Panc1 (cell line): ENCODE measurements at regions not wholly inside any gene's neighbourhood (a gene's known extent, or its start where the extent isn't known, plus 50 kb on each side); places are given as distances from the start of the nearest gene placed in this dataset.

Source experiments
- ATAC-seq: fragments of 200-7000 bp; cut with Tn5 transposase; 2 replicates; pipeline ENCODE4 v1.9.1; 2020; ENCODE audit warnings: mild to moderate bottlenecking, moderate library complexity
- BruUV-seq: library from RNA; stranded (reverse); fragments of 400-500 nt; replicated peaks from 2 replicates; lab custom pipeline; 2021; lab: Mats Ljungman, UMichigan
- CTCF ChIA-PET: fragments of 300-600 bp; sonication (Branson Sonifier 250); formaldehyde crosslinking; loops from one replicate; lab custom pipeline; 2022; ENCODE audit warnings: antibody characterized with exemption; lab: Charles Lee
- POLR2A ChIA-PET: fragments of 300-600 bp; sonication (Branson Sonifier 250); formaldehyde crosslinking; loops from one replicate; lab custom pipeline; 2022; ENCODE audit warnings: antibody characterized with exemption; lab: Charles Lee
- DNase-seq: peaks from one replicate; pipeline ENCODE4 v3.0.0-alpha.2; 2010; ENCODE audit warnings: low read depth, low spot score
- H3K27ac ChIP-seq: 2 replicates; pipeline ENCODE4 v1.5.1; 2011; ENCODE audit warnings: mild to moderate bottlenecking, low read length, inconsistent platforms
- H3K27me3 ChIP-seq: fragments of 200-500 bp; sonication (Bioruptor generic); 2 replicates; pipeline ENCODE4 v1.6.0; 2014; ENCODE audit warnings: low read length, inconsistent platforms; ENCODE audit not compliant: control insufficient read depth, insufficient read depth
- H3K36me3 ChIP-seq: fragments of 200-500 bp; sonication (Bioruptor generic); 2 replicates; pipeline ENCODE4 v1.5.1; 2014; ENCODE audit warnings: inconsistent platforms, mild to moderate bottlenecking, low read length, moderate library complexity; ENCODE audit not compliant: control insufficient read depth, insufficient read depth
- H3K4me1 ChIP-seq: 2 replicates; pipeline ENCODE4 v1.5.1; 2011; ENCODE audit warnings: inconsistent platforms, mild to moderate bottlenecking, low read length, moderate library complexity; ENCODE audit not compliant: control insufficient read depth, insufficient read depth
- H3K4me3 ChIP-seq, 2 experiments: 2 replicates each; pipeline ENCODE4 v1.5.1; 2011 to 2012; ENCODE audit warnings: low read depth in 2 of 2, low read length in 2 of 2, mild to moderate bottlenecking in 2 of 2, inconsistent platforms in 1 of 2, moderate library complexity in 1 of 2
- H3K9me3 ChIP-seq: fragments of 200-500 bp; sonication (Bioruptor generic); 2 replicates; pipeline ENCODE4 v1.5.1; 2014; ENCODE audit warnings: low read depth, mild to moderate bottlenecking, inconsistent platforms, low read length, moderate library complexity; ENCODE audit not compliant: control insufficient read depth, insufficient read depth
- CTCF ChIP-seq: fragments of 450-650 bp; IDR thresholded peaks from 2 replicates; pipeline ENCODE4 v1.5.1; 2017; ENCODE audit warnings: mild to moderate bottlenecking
- POLR2AphosphoS5 ChIP-seq: IDR thresholded peaks from 2 replicates; pipeline ENCODE4 v1.6.1; 2012; ENCODE audit warnings: mild to moderate bottlenecking, low read depth, low read length, moderate library complexity
- REST ChIP-seq, 2 experiments: IDR thresholded peaks; 2 replicates each; pipeline ENCODE4 v1.6.1; 2011 to 2012; ENCODE audit warnings: low read depth in 2 of 2, control low read depth in 1 of 2, low read length in 1 of 2, mild to moderate bottlenecking in 1 of 2, moderate library complexity in 1 of 2; ENCODE audit not compliant: insufficient read depth in 1 of 2
- SIN3A ChIP-seq: IDR thresholded peaks from 2 replicates; pipeline ENCODE4 v1.6.1; 2012; ENCODE audit warnings: low read depth, mild to moderate bottlenecking, low read length, moderate library complexity, borderline replicate concordance; ENCODE audit not compliant: insufficient read depth
- TCF7L2 ChIP-seq: IDR thresholded peaks from 2 replicates; pipeline ENCODE4 v1.6.1; 2011; ENCODE audit warnings: mild to moderate bottlenecking, low read depth, low read length, inconsistent platforms
- in situ Hi-C: cut with HindIII; loops from 2 replicates; pipeline ENCODE4 v1.10.0; 2016; ENCODE audit warnings: low sequenced_read_pairs, low pct_unique_long_range_greater_than_20kb
- intact Hi-C: fragments of 100-400 bp; cut with micrococcal nuclease; formaldehyde crosslinking; loops from one replicate; pipeline ENCODE4 v1.10.0; 2022; ENCODE audit not compliant: unreplicated experiment

- DNase-seq = no peak
- no peak overlapping the region for H3K27ac ChIP-seq
- H3K4me3 ChIP-seq = no peak overlapping the region
- H3K9me3 ChIP-seq = no peaks in the 10 kb centered on the region
- no peak for ATAC-seq
- ChIA-PET CTCF (no interaction called here), POLR2A (no interaction called here)
- no peaks in the 10 kb centered on the region for H3K4me1 ChIP-seq
- no peaks in the 10 kb centered on the region for H3K27me3 ChIP-seq
- BruUV-seq = no TSS peak
- intact Hi-C loops (no loop called here), in situ Hi-C loops (no loop called here)
- TF ChIP-seq POLR2AphosphoS5 (no peak), SIN3A (no peak), TCF7L2 (no peak), REST (IDR thresholded peaks at IDR 0.05; ENCODE audit: insufficient read depth in 1 of 2, low read depth in 2 of 2, low read length in 1 of 2) (no peak), CTCF (no peak)
- H3K36me3 ChIP-seq = no peaks in the 10 kb centered on the region
Observed at GRCh38 chr10:16259726-16260125, 177.1 kb upstream of the PTER start.

- DNase-seq (no peak), ATAC-seq (no peak)
Observed at GRCh38 chr10:16260388-16260787, 176.4 kb upstream of the PTER start.

More at GRCh38 chr10:16260388-16260787, 176.4 kb upstream of the PTER start:
- Histone ChIP-seq H3K27ac (no peak overlapping the region), H3K27me3 (no peaks in the 10 kb centered on the region), H3K4me1 (no peaks in the 10 kb centered on the region), H3K36me3 (no peaks in the 10 kb centered on the region), H3K4me3 (no peak overlapping the region), H3K9me3 (no peaks in the 10 kb centered on the region)
- BruUV-seq = no TSS peak
- intact Hi-C loops = no loop called here
- POLR2A ChIA-PET = no interaction called here
- in situ Hi-C loops = no loop called here
- TF ChIP-seq TCF7L2 (no peak), REST (IDR thresholded peaks at IDR 0.05; ENCODE audit: insufficient read depth in 1 of 2, low read depth in 2 of 2, low read length in 1 of 2) (no peak), CTCF (no peak), POLR2AphosphoS5 (no peak)
- CTCF ChIA-PET = no interaction called here
